HuH-7 (cell line): ENCODE measurements at regions not wholly inside any gene's neighbourhood (a gene's known extent, or its start where the extent isn't known, plus 50 kb on each side); places are given as distances from the start of the nearest gene placed in this dataset.
"Not testable (repeated sequence)": the region's sequence is repeated elsewhere in the genome, so short reads cannot be mapped to it uniquely, and the experiment has no call there.

Experiments used
- DNase-seq: peaks from one replicate; pipeline ENCODE4 v3.0.0; 2011; ENCODE audit warnings: low spot score

GRCh38 chr1:83383107-83383506, 615.8 kb downstream of the TTLL7 start:
- DNase-seq, result not testable (repeated sequence)

- DNase-seq, result not testable (repeated sequence)
Observed at GRCh38 chr1:83373018-83373417, 625.9 kb downstream of the TTLL7 start.

GRCh38 chr1:83369853-83370252, 629.1 kb downstream of the TTLL7 start:
- not testable (repeated sequence) for DNase-seq

GRCh38 chr1:83365320-83365719, 633.6 kb downstream of the TTLL7 start:
- DNase-seq, result not testable (repeated sequence)

DNA sequence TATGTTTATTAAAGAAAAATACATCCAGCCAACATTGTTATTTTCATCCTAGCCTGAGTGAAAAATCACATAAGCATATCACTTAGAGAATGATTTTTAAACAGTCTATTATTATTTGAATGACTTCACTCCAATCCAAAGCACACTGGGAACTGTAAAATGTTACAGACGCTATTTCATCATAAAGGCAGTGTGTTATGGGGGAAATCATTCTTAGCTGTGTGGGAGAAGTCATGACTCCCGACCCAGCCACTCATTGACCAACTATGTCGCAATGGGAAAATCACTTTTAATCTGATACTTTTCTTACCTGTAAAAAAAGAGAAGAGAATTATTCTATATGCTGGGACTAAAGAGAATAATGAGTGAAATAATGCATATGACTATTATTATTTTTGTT, 653.6 kb downstream of the TTLL7 start:
- not testable (repeated sequence) for DNase-seq

DNA sequence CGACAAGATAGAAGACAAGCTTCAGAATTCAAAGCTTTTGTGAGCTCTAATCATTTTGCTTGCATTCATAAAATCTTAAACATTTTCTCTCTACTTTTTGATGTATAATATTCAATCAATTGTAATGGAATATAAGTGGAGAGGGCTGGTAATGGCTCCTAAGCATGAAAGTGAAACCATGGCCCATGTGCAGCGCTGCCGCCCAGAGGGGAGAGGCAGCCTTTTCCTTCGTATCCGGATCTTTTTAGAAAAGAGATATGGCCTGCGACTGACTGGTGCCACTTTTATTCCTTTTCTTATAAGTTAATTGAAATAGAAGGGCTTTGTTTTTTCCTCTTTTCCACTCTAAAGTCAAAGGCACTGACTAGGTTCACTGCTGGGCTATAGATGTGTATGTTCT, 655.2 kb downstream of the TTLL7 start:
- DNase-seq, result not testable (repeated sequence)

- not testable (repeated sequence) for DNase-seq
Observed at GRCh38 chr1:83342995-83343394, 655.9 kb downstream of the TTLL7 start.

- DNase-seq, result not testable (repeated sequence)
Observed at GRCh38 chr1:83332308-83332707, 666.6 kb downstream of the TTLL7 start.

- no peak for DNase-seq
Observed at GRCh38 chr1:83318366-83318765, 680.6 kb downstream of the TTLL7 start.

DNA sequence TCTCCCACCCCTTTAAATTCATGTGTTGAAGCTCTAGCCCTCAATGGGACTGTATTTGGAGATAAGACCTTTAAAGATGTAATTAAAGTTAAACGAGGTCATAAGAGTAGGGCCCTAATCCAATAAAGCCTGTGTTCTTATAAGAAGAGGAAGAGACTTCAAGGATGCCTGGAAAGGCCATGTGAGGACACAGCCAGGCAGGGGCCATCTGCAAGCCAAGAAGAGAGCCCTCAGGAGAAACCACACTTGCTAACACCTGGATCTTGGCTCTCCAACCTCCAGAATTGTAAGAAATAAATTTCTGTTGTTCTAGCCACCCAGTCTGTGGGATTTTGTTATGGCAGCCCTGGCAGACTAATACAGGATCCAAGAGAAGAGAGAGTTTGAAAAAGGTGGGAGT, 683.5 kb downstream of the TTLL7 start:
- DNase-seq, result not testable (repeated sequence)

- DNase-seq, result not testable (repeated sequence)
Observed at GRCh38 chr1:83310161-83310560, 688.8 kb downstream of the TTLL7 start.

GRCh38 chr1:83309035-83309434, 689.9 kb downstream of the TTLL7 start:
- not testable (repeated sequence) for DNase-seq

DNA sequence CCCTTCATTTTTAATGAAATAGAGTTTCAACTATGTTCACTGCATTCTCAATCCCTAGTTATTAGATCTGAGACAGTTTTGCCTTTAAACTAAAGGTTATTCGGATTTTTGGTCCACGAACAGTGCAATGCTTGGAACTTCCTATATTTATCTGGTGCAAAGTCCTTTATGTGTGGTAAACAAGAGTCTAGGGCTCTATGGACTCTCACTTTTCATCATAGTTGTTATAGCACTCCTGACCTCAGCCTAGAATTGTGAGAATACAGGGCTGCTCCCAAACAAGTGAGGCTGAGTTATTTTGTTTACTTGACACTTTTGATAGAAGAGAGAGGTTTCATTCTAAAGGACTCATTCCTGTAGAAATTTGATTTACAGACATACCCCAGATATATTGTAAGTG, 692.1 kb downstream of the TTLL7 start:
- not testable (repeated sequence) for DNase-seq

DNA sequence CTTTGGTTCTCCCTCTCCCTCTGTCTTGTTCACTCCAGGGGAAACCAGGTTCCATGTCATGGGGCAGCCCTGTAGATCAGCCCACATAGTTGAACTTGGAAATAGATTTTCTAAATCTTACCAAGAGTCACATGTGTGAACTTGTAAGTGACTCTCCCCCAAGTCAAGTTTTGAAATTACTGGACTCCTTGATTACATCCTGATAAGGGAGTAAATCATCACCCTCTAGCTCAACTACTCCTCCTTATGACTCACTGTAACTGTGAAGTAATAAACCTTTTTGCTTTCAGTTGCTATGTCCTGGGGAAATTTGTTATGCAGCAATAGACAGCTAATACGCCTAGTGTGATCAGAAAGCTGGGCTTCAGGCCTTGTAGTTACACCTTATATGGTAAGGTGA, 703.3 kb downstream of the TTLL7 start:
- not testable (repeated sequence) for DNase-seq

DNA sequence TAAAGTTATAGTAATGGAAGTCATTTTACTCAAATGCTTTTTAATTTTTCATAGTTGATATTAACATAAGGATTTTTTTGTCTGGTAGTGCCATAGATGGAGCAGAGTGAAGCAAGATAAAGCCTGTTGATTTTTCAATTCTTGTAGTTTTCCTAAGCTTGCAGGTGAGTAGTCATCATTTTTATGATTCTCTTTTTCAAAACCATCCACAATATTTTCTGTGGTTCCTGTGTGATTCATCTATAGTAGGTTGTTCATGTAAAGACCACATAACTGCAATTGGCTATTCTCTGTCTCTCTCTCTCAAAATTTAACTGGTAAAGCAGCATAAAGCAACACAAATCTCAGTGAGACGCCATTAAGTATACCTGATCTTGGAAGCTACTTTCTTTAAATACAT, 711.5 kb downstream of the TTLL7 start:
- DNase-seq, result not testable (repeated sequence)

DNA sequence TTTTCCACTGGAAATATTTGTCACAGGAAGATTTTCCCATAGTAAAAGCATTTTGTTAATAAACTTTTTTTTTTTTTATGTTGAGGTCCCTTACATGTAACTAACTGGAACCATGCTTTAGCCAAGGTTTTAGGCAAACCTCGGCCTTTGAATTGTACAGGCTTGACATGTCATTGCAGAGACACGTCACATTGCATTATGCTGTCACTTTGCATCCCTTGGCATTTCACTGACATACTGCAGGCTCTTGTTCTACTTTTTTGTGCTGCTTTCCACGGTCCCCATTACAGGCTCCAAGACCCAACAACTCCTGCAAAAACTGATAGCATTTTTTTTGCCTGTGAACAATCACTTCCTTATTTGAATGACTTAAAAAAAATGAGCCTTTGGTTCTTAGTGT, 724.3 kb downstream of the TTLL7 start:
- DNase-seq, result not testable (repeated sequence)

GRCh38 chr1:83272484-83272883, 726.4 kb downstream of the TTLL7 start:
- not testable (repeated sequence) for DNase-seq

DNA sequence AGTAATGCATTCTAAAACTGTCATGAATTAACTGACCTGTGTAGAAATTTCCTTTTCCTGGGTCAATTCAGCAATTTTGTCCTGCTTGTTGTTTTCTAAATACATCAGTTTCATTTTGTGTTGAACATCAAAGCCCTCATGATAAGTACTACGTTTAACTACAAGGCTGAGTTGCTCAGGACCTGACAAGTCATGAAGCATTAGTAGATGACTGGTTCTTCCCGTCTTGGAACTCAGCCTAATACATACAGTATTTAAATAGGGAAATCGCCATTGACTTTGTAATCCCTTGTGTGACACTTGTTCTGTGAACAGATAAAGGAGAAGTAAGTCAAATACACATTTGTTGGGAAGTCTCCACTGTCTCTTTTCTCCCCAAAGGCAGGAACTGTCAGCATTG, 727.1 kb downstream of the TTLL7 start:
- DNase-seq, result peak; percentile 0

DNA sequence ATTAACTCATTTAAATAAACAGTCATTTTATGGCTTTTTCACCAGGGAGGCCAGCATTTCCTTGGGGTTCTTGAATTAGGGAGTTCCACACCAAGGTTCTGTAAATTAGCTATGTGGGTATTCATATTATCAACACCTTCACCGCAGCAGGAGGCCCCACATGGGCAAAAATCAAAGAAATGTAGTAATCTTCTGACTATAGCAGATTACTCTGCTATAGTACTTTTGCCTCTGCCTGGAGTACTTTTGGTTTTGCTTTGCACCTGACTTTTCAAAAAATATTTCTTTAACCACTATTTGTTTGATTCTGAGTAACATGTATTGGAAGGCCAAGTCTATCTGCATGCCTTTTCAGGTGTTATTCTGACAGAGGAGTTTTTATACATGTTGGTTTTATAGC, 728.1 kb downstream of the TTLL7 start:
- DNase-seq, result not testable (repeated sequence)

- DNase-seq, result not testable (repeated sequence)
Observed at GRCh38 chr1:83263808-83264207, 735.1 kb downstream of the TTLL7 start.

GRCh38 chr1:83251687-83252086, 747.2 kb downstream of the TTLL7 start:
- DNase-seq, result not testable (repeated sequence)

DNA sequence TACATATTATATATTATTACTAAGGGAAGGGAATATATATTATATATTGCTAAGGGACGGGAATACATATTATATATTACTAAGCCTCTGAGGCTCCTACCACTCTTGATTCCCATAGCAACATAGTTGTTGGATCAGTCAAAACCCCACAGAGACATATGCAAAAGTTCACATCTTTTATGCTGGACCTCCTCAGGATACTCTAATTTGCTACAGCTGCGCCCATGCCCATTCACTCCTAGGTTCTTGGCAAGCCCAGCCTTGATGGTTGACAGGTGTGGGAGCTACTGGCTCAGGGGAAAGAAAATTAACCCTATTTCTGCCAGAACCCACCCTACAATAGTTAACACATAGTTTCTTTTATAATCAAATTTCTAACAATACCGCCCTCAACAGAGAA, 752.2 kb downstream of the TTLL7 start:
- not testable (repeated sequence) for DNase-seq

DNA sequence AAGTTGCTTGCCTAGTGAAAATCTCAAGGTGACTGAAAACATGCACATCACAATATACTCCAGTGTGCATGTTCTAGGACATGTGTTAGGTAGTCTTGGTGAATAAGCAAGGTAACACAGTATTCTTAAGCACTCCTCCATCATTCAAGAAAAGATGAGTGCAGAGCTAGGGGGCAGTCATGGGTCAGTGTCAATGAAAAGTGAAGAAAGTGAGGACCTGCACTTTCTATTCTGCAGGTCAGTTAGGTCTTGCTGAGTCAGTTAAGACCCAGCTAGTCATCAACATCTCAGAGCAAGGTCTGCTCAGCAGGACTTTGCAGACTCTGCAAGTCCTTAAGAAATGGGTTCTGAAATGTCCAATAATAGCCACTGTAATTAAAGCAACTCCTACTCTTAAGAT, 754.1 kb downstream of the TTLL7 start:
- not testable (repeated sequence) for DNase-seq

DNA sequence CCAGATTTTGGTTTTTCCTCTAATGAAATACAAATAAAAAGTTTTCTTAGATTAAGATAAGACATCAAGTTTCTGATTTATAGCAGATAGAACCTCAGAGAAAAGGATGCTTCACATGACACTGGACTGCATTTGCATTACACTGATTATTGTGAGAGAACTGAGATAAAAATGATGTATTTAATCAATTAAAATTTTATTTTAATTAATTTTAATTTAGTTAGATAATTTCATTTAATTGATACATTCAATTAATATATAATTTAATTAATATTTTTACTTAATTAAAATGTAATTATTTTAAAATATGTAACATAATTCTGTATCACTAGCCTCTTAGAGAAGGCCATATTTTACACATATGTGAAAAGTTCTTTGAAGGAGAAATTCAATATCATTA, 759.4 kb downstream of the TTLL7 start:
- not testable (repeated sequence) for DNase-seq

DNA sequence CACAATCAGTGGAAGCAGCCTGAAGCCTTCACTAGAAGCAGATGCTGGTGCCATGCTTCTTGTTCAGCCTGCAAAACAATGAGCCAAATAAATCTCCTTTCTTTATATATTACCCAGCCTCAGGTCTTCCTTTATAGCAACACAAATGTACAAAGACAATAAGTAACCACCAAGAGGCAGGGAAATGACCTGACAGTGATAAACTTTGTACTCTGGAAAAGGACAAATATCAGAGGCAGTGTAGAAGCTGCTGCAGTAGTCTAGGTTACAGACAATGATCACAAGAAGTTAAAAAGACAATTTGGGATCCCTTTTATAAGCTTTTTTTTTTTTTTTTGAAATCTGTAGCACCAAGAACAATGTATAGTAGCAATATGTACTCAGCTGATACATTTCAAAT, 760.3 kb downstream of the TTLL7 start:
- DNase-seq, result not testable (repeated sequence)
